HCT116 (cell line): ENCODE measurements at regions not wholly inside any gene's neighbourhood (a gene's known extent, or its start where the extent isn't known, plus 50 kb on each side); places are given as distances from the start of the nearest gene placed in this dataset.

Experiments
- ATAC-seq: fragments of 200-7000 bp; cut with Tn5 transposase; 2 replicates; pipeline ENCODE4 v1.9.1; 2020; ENCODE audit warnings: mild to moderate bottlenecking, moderate library complexity
- BruUV-seq: library from RNA; stranded (reverse); fragments of 400-500 nt; replicated peaks from 2 replicates; lab custom pipeline; 2021; lab: Mats Ljungman, UMichigan
- CTCF ChIA-PET: fragments of 300-600 bp; sonication (Branson Sonifier 250); formaldehyde crosslinking; loops from one replicate; lab custom pipeline; 2021; ENCODE audit warnings: antibody characterized with exemption; lab: Charles Lee
- POLR2A ChIA-PET: fragments of 300-600, 350-600 bp; sonication (Branson Sonifier 250); formaldehyde crosslinking; loops from one replicate; lab custom pipeline; 2021; ENCODE audit warnings: antibody characterized with exemption; lab: Charles Lee
- RAD21 ChIA-PET, 2 experiments: fragments of 300-600 bp; sonication (Branson Sonifier 250); formaldehyde crosslinking; loops; one replicate each; lab custom pipeline; 2023; ENCODE audit warnings: low total read pairs in 2 of 2; ENCODE audit not compliant: uncharacterized antibody in 2 of 2, unreplicated experiment in 2 of 2, low non-redundant PET in 1 of 2; lab: Charles Lee
- DNase-seq: peaks from one replicate; pipeline ENCODE4 v3.0.0-alpha.2; 2010; ENCODE audit warnings: low read depth, low spot score
- H2AFZ ChIP-seq: fragments of 200-600 bp; shearing (Covaris generic), sonication (generic); 2 replicates; pipeline ENCODE4 v1.6.1; 2017; ENCODE audit warnings: low read depth, mixed run types, mixed read lengths, antibody characterized with exemption, low read length; ENCODE audit not compliant: poor library complexity, severe bottlenecking
- H3K27ac ChIP-seq: 2 replicates; pipeline ENCODE4 v1.5.1; 2012; ENCODE audit warnings: low read depth, low read length
- H3K27me3 ChIP-seq: fragments of 200-600 bp; sonication (generic); 2 replicates; pipeline ENCODE4 v1.6.1; 2016; ENCODE audit warnings: mixed run types, low read length, mixed read lengths; ENCODE audit not compliant: insufficient read depth
- H3K36me3 ChIP-seq, 2 experiments: fragments of 200-500 bp in 1 of 2; fragments of 200-600 bp in 1 of 2; sonication (Bioruptor generic) in 1 of 2; sonication (generic) in 1 of 2; 2 replicates each; pipeline versions ENCODE4 v1.5.1 to v1.6.1; 2014 to 2016; ENCODE audit warnings: low read length in 2 of 2, inconsistent platforms in 1 of 2, mixed read lengths in 1 of 2, mixed run types in 1 of 2; ENCODE audit not compliant: insufficient read depth in 2 of 2, control insufficient read depth in 1 of 2
- H3K4me1 ChIP-seq, 2 experiments: fragments of 200-600 bp in 1 of 2; sonication (generic) in 1 of 2; 2 replicates each; pipeline versions ENCODE4 v1.5.1 to v1.6.1; 2012 to 2017; ENCODE audit warnings: low read length in 2 of 2, inconsistent platforms in 1 of 2, mild to moderate bottlenecking in 1 of 2, mixed read lengths in 1 of 2, mixed run types in 1 of 2, moderate library complexity in 1 of 2; ENCODE audit not compliant: insufficient read depth in 2 of 2, control insufficient read depth in 1 of 2
- H3K4me2 ChIP-seq: fragments of 200-600 bp; sonication (generic); 2 replicates; pipeline ENCODE4 v1.6.1; 2017; ENCODE audit warnings: mixed run types, low read length, mixed read lengths
- H3K4me3 ChIP-seq, 2 experiments: fragments of 200-600 bp in 1 of 2; sonication (generic) in 1 of 2; replicated peaks in 1 of 2; 2 replicates each; pipeline ENCODE4 v1.5.1; 2011 to 2016; ENCODE audit warnings: low read length in 2 of 2, control low read depth in 1 of 2, low read depth in 1 of 2, mild to moderate bottlenecking in 1 of 2, mixed read lengths in 1 of 2, mixed run types in 1 of 2
- H3K79me2 ChIP-seq: fragments of 200-600 bp; sonication (generic); 2 replicates; pipeline ENCODE4 v1.6.1; 2017; ENCODE audit warnings: mild to moderate bottlenecking, mixed run types, low read length, moderate library complexity, mixed read lengths; ENCODE audit not compliant: insufficient read depth
- H3K9ac ChIP-seq: fragments of 200-600 bp; sonication (generic); 2 replicates; pipeline ENCODE4 v1.6.1; 2016; ENCODE audit warnings: low read length, mixed read lengths
- H3K9me2 ChIP-seq: fragments of 200-600 bp; sonication (generic), shearing (Covaris generic); 2 replicates; pipeline ENCODE4 v1.6.1; 2017; ENCODE audit warnings: mixed run types, mild to moderate bottlenecking, moderate library complexity; ENCODE audit not compliant: insufficient read depth
- H3K9me3 ChIP-seq, 2 experiments: fragments of 200-500 bp in 1 of 2; fragments of 200-600 bp in 1 of 2; sonication (Bioruptor generic) in 1 of 2; sonication (generic) in 1 of 2; 2 replicates each; pipeline ENCODE4 v1.6.1; 2014 to 2017; ENCODE audit warnings: low read length in 2 of 2, mixed read lengths in 2 of 2, inconsistent platforms in 1 of 2, low read depth in 1 of 2, mild to moderate bottlenecking in 1 of 2, mixed run types in 1 of 2, moderate library complexity in 1 of 2; ENCODE audit not compliant: control insufficient read depth in 1 of 2, insufficient read depth in 1 of 2
- H4K20me1 ChIP-seq: fragments of 200-600 bp; sonication (generic), shearing (Covaris generic); 2 replicates; pipeline ENCODE4 v1.6.1; 2017; ENCODE audit warnings: mixed run types, mild to moderate bottlenecking, moderate library complexity; ENCODE audit not compliant: insufficient read depth
- EZH2phosphoT487 ChIP-seq: fragments of 200-600 bp; IDR thresholded peaks from 2 replicates; pipeline ENCODE4 v1.6.1; 2018; ENCODE audit warnings: antibody characterized with exemption, borderline replicate concordance
- JUND ChIP-seq: IDR thresholded peaks from 2 replicates; pipeline ENCODE4 v1.6.1; 2012
- SIN3A ChIP-seq: IDR thresholded peaks from 2 replicates; pipeline ENCODE4 v1.6.1; 2012; ENCODE audit warnings: low read depth
- ZNF274 ChIP-seq: fragments of 200-500 bp; sonication (Bioruptor generic); IDR thresholded peaks from 2 replicates; pipeline ENCODE4 v1.6.1; 2014; ENCODE audit warnings: mild to moderate bottlenecking, low read depth, low read length, inconsistent platforms
- intact Hi-C: fragments of 100-400 bp; cut with micrococcal nuclease; formaldehyde crosslinking; loops from 2 replicates; pipeline ENCODE4 v1.10.0; 2022

- intact Hi-C loops: no loop called here
- H2AFZ ChIP-seq: no peak overlapping the region
- ChIA-PET RAD21 (no interaction called here), POLR2A (no interaction called here), CTCF (no interaction called here)
- H3K27ac ChIP-seq: no peak overlapping the region
- H4K20me1 ChIP-seq: no peaks in the 10 kb centered on the region
- no peak for DNase-seq
- H3K9ac ChIP-seq: no peak overlapping the region
- TF ChIP-seq SIN3A (no peak), EZH2phosphoT487 (no peak), JUND (no peak)
- H3K4me1 ChIP-seq: no peaks in the 10 kb centered on the region
- no peaks in the 10 kb centered on the region for H3K9me3 ChIP-seq
- no peaks in the 10 kb centered on the region for H3K27me3 ChIP-seq
- H3K4me3 ChIP-seq: no peak overlapping the region
- H3K79me2 ChIP-seq: no peaks in the 10 kb centered on the region
- H3K36me3 ChIP-seq: no peaks in the 10 kb centered on the region
- ATAC-seq: no peak
- no TSS peak for BruUV-seq
- H3K9me2 ChIP-seq: no peaks in the 10 kb centered on the region
- no peak overlapping the region for H3K4me2 ChIP-seq
Observed at GRCh38 chr6:150680510-150680909, 80.8 kb downstream of the PLEKHG1 start.

DNA sequence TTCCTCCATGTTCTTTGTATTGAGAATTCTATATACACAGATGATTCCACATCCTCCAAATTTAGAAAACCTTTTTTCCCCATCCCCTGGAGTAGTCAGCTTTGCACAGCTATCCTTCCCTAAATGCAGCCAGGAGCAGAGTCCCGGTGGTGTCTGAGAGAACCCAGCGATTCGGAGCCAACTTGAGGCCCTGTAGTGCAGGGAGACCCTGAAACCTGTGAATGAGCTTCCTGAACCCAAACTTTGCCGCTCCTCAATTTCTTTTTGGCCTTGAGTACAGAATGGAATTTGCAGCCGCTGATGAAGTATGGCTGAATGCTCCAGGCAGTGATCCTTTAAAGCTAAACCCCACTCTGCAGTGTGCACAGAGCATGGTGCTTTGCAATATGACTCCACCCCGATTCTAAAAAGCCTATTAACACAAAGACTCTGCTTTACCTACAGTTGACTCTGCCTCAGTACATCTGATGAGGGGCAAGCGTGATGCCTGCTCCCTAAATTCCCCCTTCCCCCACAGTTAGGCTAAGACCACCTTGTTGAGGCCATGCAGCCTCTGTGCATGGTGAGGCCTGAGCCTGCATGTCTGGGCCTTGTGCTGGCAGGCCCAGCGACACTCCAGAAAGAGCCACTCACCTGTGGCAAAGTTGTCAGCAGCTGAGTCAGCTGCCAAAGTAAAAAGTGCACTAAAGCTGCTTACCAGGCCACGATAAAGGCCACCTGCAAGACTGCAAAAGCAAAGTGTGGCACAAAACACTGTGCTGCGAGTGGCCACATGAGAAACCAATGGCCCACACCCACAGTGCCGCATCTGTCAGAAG is 82.1 kb downstream of the PLEKHG1 start:
- Histone ChIP-seq H3K9me2 (no peaks in the 10 kb centered on the region), H3K9ac (no peak overlapping the region), H3K36me3 (no peaks in the 10 kb centered on the region), H2AFZ (no peak overlapping the region), H3K9me3 (no peaks in the 10 kb centered on the region), H3K4me2 (no peak overlapping the region), H3K4me3 (no peak overlapping the region), H3K27me3 (no peaks in the 10 kb centered on the region), H3K79me2 (no peaks in the 10 kb centered on the region), H3K4me1 (peaks cover 0 to 10% of the 10 kb centered on the region in 2 experiments; a peak in 2 of 4 replicates)
- RAD21 ChIA-PET: no interaction called here
- intact Hi-C loops: no loop called here
- no peak for DNase-seq
- no peak for TF ChIP-seq ZNF274
- TF ChIP-seq, all 23 proteins: peak for 0
- no TSS peak for BruUV-seq
- H4K20me1 ChIP-seq: no peaks in the 10 kb centered on the region
- no peak for ATAC-seq
- no peak overlapping the region for H3K27ac ChIP-seq
- CTCF ChIA-PET: no interaction called here
- POLR2A ChIA-PET: no interaction called here
